ENCODE measurements at regions not wholly inside any gene's neighbourhood (a gene's known extent, or its start where the extent isn't known, plus 50 kb on each side); places are given as distances from the start of the nearest gene placed in this dataset.
A peak's percentile ranks its signal among the peaks of the same experiment; 100 is the strongest.

DNA sequence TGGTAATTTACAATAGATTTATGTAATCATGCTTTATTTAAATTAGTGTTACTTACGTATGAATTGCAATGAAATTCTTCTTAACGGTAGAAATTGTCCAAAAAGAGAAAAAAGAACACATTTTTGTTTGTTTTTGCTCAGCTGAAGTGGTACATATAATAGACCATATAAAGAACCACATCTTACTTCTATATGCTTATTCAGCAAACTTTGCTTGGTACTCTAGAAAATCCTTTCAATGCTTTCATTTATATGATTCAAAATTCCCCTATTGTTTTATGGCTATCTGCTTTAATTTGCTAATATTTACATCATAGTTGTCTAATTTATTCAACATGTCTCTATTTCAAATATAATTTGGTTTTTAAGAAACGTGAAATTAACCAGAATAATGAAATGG is 903.2 kb downstream of the ANKRD7 start:
- Mint-ChIP-seq H3K36me3 (ENCODE audit: insufficient read depth) (no peaks in the 10 kb centered on the region), H3K9me3 (ENCODE audit: low read depth) (no peaks in the 10 kb centered on the region), H3K27me3 (no peaks in the 10 kb centered on the region), H3K4me1 (ENCODE audit: low read depth) (no peaks in the 10 kb centered on the region), H3K4me3 (ENCODE audit: low read depth) (no peak overlapping the region), H3K27ac (no peak overlapping the region)
- TF ChIP-seq, protein P1, sequence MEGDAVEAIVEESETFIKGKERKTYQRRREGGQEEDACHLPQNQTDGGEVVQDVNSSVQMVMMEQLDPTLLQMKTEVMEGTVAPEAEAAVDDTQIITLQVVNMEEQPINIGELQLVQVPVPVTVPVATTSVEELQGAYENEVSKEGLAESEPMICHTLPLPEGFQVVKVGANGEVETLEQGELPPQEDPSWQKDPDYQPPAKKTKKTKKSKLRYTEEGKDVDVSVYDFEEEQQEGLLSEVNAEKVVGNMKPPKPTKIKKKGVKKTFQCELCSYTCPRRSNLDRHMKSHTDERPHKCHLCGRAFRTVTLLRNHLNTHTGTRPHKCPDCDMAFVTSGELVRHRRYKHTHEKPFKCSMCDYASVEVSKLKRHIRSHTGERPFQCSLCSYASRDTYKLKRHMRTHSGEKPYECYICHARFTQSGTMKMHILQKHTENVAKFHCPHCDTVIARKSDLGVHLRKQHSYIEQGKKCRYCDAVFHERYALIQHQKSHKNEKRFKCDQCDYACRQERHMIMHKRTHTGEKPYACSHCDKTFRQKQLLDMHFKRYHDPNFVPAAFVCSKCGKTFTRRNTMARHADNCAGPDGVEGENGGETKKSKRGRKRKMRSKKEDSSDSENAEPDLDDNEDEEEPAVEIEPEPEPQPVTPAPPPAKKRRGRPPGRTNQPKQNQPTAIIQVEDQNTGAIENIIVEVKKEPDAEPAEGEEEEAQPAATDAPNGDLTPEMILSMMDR (IDR thresholded peaks at IDR 0.05; ENCODE audit: unreplicated experiment): no peak
- no peak for DNase-seq (ENCODE audit: low spot score, unreplicated experiment)

DNA sequence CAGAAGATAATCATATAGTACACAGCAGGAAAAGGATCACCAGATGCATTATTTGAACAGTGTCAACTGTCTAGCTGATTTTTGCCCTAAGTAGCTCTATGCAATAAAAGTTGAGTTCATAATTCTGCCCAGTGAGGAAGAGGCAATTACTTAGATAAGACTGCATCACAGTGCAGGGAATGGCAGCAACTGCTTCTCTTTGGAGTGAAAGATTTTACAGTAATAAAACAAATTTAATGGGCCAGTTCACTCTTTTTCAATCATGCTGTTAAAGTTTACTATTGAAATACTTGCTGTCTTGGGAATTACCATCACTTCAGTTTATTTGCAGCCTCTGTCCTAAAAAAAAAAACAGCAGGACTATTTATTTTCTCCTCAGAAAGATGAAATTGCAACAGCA is 907.9 kb downstream of the ANKRD7 start:
- TF ChIP-seq, protein P1 (IDR thresholded peaks at IDR 0.05; ENCODE audit: unreplicated experiment): no peak
- no peak overlapping the region for H3K27ac Mint-ChIP-seq
- no peaks in the 10 kb centered on the region for H3K36me3 Mint-ChIP-seq (ENCODE audit: insufficient read depth)
- no peaks in the 10 kb centered on the region for H3K9me3 Mint-ChIP-seq (ENCODE audit: low read depth)
- no peak for DNase-seq (ENCODE audit: low spot score, unreplicated experiment)
- no peaks in the 10 kb centered on the region for H3K27me3 Mint-ChIP-seq
- H3K4me1 Mint-ChIP-seq (ENCODE audit: low read depth): no peaks in the 10 kb centered on the region
- no peak overlapping the region for H3K4me3 Mint-ChIP-seq (ENCODE audit: low read depth)

DNA sequence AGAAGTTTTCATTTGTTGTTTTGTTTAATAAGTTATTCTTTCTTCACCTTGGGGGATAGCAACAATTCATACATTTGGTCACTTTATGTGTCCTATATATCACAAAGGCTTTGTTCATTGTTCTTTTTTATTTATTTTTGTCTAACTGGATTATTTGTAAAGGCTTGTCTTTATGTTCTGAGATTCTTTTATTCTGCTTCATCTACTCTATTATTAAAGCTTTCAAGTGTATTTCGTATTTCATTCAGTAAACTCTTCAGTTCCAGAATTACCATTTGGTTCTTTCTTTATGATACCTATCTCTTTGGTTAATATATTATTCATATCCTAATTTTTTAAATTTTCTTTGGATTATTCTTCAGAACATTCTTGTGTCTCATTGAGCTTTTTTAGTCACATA is 942.9 kb downstream of the ANKRD7 start:
- no peak overlapping the region for H3K27ac Mint-ChIP-seq
- peaks cover 38% of the 10 kb centered on the region for H3K9me3 Mint-ChIP-seq (ENCODE audit: low read depth)
- peaks cover 9% of the 10 kb centered on the region for H3K36me3 Mint-ChIP-seq (ENCODE audit: insufficient read depth)
- TF ChIP-seq, protein P1 (IDR thresholded peaks at IDR 0.05; ENCODE audit: unreplicated experiment): no peak
- H3K27me3 Mint-ChIP-seq: no peaks in the 10 kb centered on the region
- DNase-seq (ENCODE audit: low spot score, unreplicated experiment): no peak
- H3K4me1 Mint-ChIP-seq (ENCODE audit: low read depth): no peaks in the 10 kb centered on the region
- no peak overlapping the region for H3K4me3 Mint-ChIP-seq (ENCODE audit: low read depth)

DNA sequence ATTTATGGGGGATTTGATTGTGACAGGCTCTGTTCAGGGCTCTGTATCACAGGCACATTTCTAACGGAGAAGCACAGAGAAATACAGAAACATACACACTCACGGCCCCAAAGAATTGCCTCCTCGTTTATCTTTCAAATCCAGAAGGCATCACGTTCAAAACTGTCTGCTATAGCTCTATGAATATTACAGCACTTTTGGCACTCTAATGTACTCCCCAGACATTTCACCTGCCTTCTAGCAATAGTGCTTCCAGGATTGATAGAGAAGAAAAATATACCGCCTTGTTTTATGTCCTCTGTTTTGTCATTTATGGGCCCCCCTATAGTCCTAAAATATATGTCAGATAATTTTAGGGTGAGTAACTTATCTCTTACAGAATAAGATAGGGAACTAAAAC is 947.5 kb downstream of the ANKRD7 start:
- Mint-ChIP-seq H3K36me3 (ENCODE audit: insufficient read depth) (peaks cover 2% of the 10 kb centered on the region), H3K4me3 (ENCODE audit: low read depth) (no peak overlapping the region), H3K27ac (no peak overlapping the region), H3K9me3 (ENCODE audit: low read depth) (peaks cover 9% of the 10 kb centered on the region), H3K4me1 (ENCODE audit: low read depth) (peaks cover 1% of the 10 kb centered on the region), H3K27me3 (no peaks in the 10 kb centered on the region)
- TF ChIP-seq, protein P1 (IDR thresholded peaks at IDR 0.05; ENCODE audit: unreplicated experiment): no peak
- no peak for DNase-seq (ENCODE audit: low spot score, unreplicated experiment)

DNA sequence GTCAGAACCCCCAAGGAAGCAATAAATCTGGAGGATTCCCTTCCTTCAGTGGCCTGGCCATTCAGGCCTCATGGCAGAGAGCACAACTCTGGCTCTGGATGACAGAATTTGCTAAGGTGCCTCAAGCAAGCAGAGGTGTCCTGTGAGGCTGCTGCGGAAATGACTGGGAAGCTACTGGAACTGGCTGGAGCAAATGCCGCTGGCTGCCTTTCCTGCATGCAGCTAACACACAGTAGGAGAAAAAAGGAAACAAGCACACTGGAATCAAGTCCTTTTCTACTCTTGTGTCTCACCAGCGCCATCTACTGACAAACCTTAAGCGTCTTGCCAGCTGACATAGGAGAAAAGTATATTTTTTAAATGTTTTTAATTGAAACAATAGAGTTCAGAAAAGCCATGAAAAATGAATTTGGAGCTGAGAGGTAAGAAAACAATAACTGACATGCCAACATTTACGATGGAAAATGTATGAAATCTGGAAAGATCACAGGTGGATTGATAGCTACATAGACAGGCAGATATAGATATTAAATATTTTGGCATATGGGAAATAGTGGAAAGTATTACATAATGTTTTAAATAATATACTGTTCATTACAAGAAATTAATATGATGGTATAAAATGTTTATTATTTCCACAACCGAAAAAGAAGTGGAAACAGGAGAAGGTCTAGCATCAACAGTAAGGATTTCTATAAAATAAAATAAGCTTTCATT is 951.6 kb downstream of the ANKRD7 start:
- H3K4me3 Mint-ChIP-seq (ENCODE audit: low read depth): peak overlapping the region; percentile 29

More for the DNA sequence above, 951.6 kb downstream of the ANKRD7 start:
- H3K27me3 Mint-ChIP-seq: no peaks in the 10 kb centered on the region
- DNase-seq (ENCODE audit: low spot score, unreplicated experiment): peak; percentile 35
- no peaks in the 10 kb centered on the region for H3K36me3 Mint-ChIP-seq (ENCODE audit: insufficient read depth)
- H3K4me1 Mint-ChIP-seq (ENCODE audit: low read depth): peaks cover 1% of the 10 kb centered on the region
- TF ChIP-seq, protein P1 (IDR thresholded peaks at IDR 0.05; ENCODE audit: unreplicated experiment): peak; percentile 92
- no peaks in the 10 kb centered on the region for H3K9me3 Mint-ChIP-seq (ENCODE audit: low read depth)
- H3K27ac Mint-ChIP-seq: no peak overlapping the region
